T47D (cell line): ENCODE measurements at regions not wholly inside any gene's neighbourhood (a gene's known extent, or its start where the extent isn't known, plus 50 kb on each side); places are given as distances from the start of the nearest gene placed in this dataset.

Experiments used
- DNase-seq, 2 experiments: peaks; one replicate each; pipeline versions ENCODE4 v3.0.0 to v3.0.0-alpha.2; 2011 to 2012; ENCODE audit warnings: low read depth in 1 of 2, low spot score in 1 of 2
- JUND ChIP-seq: IDR thresholded peaks from 2 replicates; pipeline ENCODE4 v1.6.1; 2012; ENCODE audit warnings: low read depth
- in situ Hi-C: cut with HindIII; loops from 2 replicates; pipeline ENCODE4 v1.10.0; 2016; ENCODE audit warnings: low sequenced_read_pairs, low pct_unique_long_range_greater_than_20kb

DNA sequence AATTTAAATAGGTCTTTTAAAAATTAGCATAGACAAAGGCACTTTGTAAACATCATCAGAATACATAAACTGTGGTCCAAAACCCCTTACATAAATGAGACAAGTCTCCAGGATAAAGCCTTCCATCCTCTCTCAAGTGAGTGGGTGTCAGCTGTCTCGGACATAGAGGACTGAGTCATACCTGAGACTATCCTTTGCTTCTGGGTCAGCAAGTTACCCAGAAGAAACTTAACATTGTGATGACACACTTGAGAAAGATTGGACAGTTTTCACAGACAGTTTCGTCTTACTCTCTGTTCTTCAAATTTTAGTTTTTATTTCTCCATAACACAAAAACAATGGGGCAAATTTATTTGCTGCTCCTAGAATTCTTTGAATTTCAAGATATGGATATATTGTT is 838.0 kb downstream of the DHX35 start:
- no peak for TF ChIP-seq JUND
- in situ Hi-C loops = no loop called here
- no peak for DNase-seq

GRCh38 chr20:39799366-39799965 is 837.3 kb downstream of the DHX35 start:
- TF ChIP-seq JUND = no peak
- in situ Hi-C loops = no loop called here

DNA sequence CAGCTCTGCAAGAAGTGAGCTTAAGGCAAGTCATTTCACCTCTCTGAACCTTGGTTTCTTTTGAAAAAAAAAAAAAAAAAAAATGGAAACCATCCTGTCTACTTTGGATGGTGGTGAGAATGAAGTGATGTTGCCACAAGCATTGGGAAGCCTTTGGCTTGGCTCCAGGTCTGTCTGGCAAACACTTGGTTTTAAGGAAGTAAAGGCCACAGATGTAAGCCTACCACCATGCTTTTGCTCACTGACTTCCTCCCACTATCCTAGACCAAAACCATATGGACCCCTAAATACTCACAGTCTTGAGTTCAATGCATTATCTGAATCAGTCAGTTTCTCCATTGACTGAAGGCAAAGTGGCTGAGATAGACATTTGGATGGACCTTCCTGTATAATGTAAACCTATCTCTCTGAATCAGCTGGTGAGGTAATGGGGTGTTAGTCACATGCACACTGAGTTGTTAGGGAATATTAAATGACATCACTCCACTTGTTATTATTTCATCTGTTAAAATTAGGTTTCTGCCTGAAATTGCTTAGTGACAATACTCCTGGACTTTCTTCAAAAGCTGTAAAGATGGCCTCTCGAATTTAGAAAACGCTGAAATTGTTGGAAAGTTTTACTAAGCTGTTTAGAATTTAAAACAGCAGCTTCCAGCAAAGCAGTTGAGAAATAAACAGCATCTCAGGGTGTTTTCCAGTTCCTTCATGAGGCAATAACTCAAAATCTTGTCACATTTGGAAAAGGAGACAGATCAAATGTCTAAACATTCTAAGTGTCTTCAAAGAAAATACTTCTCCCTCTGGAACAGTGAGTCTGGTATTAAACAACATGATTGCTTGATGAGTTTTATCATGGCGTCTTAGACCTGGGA is 833.5 kb downstream of the DHX35 start:
- no peak for TF ChIP-seq JUND
- no peak for DNase-seq
- in situ Hi-C loops = no loop called here

More at GRCh38 chr20:39799366-39799965, 837.3 kb downstream of the DHX35 start:
- DNase-seq = no peak

DNA sequence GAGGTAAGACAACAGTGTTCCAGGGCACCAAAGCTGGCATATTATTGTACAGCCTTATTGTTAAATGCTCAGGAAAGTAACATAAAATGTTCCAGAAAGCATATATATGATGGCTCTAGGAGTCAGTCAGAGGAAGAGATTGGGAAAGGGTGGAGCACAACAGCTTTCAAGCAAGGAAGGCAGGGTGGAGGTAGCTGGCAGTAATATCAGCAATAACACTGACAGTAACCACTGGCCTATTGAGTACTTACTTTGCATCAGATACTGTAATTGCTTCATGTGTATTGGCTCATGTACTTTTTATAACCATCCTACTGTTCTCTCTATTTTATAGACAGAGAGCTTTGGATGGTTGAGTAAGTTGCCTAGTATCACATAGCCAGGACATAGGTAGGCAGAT is 830.2 kb downstream of the DHX35 start:
- in situ Hi-C loops = no loop called here

GRCh38 chr20:39789411-39789810 is 827.3 kb downstream of the DHX35 start:
- DNase-seq = no peak
- in situ Hi-C loops = no loop called here
- no peak for TF ChIP-seq JUND

More for the DNA sequence above, 830.2 kb downstream of the DHX35 start:
- no peak for TF ChIP-seq JUND
- no peak for DNase-seq

DNA sequence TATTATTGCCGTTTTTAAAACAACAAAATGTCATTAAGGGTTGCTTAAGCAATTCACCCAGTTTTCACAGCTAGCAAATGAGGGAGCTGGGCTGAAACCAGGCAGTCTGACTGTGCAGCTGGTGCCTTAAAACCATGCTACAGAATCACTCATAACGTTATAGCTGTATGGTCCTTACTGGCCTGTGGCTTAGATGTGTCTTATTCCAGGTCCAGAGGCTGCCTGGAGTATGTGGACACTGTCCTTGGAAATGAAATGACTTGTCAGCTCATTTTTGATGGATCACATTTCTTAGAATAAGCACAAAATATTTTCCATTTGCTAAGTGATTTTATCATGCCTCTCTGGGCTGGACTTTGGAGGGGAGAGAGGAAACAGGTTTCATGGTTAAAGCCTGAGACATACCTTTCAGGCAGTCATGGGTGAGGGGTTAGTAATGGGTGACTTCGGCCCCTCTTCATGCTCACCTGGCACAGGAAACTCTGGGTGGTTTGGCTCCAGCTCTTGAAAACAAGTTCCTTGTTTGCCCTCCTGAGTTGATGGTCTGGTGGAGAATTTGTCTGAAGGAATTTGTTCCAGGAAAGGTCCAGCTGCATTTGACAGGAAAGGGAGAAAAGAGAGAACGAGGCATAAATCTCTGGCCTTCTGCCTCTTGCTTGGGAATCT is 823.2 kb downstream of the DHX35 start:
- in situ Hi-C loops = no loop called here
- no peak for DNase-seq
- TF ChIP-seq JUND = no peak

GRCh38 chr20:39784693-39785092 is 822.5 kb downstream of the DHX35 start:
- TF ChIP-seq JUND = no peak
- in situ Hi-C loops = no loop called here
- DNase-seq = no peak

- in situ Hi-C loops = no loop called here
- no peak for DNase-seq
- no peak for TF ChIP-seq JUND
These were observed 816.9 kb downstream of the DHX35 start for GRCh38 chr20:39778847-39779604.

- in situ Hi-C loops = no loop called here
- no peak for DNase-seq
These were observed 816.3 kb downstream of the DHX35 start for GRCh38 chr20:39778431-39778830.

DNA sequence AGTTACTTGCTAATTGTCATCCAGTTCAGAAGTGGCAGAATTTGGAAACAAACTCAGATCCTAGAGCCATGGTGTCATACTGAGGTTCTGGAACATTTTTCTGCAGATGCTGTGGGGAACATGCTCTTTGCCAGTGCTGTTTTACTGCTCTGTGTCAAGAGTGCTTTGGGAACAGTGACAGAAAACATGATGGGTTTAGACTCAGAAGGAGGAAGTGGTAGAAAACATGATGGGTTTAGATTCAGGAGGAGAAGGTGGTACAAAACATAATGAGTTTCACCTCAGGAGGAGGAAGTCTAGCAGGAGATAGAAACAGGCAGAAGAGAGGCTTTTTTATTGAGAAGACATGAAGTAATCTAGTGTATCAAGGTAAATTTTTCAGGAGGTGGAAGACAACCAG is 815.5 kb downstream of the DHX35 start:
- no peak for DNase-seq
- TF ChIP-seq JUND = no peak
- in situ Hi-C loops = no loop called here

More at GRCh38 chr20:39778431-39778830, 816.3 kb downstream of the DHX35 start:
- TF ChIP-seq JUND = no peak

DNA sequence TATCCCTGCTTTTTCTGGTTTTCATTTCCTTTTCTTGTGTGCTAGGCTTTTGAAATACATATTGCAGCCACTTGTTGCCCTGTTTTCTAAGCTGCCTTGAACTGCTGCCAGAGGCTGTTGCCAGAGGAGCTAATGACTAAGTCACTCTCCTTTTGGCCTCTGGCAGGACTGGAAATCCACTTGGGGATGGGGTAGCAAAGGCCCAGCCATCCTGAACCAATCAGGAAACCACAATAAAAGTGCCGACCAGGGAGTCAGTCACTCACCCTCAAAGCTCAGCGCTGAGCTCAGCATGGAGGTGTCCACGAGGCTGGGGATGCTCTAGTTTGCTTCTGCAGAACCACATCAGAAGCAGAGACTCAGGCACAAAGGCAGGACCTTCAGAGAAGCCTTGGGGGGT is 813.0 kb downstream of the DHX35 start:
- no peak for TF ChIP-seq JUND
- no peak for DNase-seq
- in situ Hi-C loops = no loop called here

GRCh38 chr20:39773380-39774000 is 811.3 kb downstream of the DHX35 start:
- in situ Hi-C loops = no loop called here
- DNase-seq = no peak
- TF ChIP-seq JUND = no peak
